ENCODE measurements at regions not wholly inside any gene's neighbourhood (a gene's known extent, or its start where the extent isn't known, plus 50 kb on each side); places are given as distances from the start of the nearest gene placed in this dataset.

DNA sequence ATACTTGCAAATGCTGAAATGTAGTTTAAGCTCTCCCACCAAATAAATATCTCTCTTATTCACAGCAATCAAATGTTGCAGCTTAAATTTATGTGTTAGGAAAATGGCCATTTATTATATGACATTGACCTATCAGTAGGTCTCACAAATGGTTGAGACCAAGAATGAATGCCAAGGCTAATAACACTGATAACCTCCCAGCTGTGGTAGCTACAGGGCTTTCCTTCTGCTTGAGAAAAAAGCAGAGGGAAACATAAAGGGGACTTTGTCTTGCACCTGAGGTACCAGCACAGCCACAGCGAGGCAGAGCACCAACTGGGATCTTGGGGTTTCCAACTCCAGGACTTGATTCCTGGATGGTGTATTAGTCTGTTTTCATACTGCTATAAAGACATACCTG, 73.1 kb upstream of the TTC14 start:
- TF ChIP-seq, protein P1, sequence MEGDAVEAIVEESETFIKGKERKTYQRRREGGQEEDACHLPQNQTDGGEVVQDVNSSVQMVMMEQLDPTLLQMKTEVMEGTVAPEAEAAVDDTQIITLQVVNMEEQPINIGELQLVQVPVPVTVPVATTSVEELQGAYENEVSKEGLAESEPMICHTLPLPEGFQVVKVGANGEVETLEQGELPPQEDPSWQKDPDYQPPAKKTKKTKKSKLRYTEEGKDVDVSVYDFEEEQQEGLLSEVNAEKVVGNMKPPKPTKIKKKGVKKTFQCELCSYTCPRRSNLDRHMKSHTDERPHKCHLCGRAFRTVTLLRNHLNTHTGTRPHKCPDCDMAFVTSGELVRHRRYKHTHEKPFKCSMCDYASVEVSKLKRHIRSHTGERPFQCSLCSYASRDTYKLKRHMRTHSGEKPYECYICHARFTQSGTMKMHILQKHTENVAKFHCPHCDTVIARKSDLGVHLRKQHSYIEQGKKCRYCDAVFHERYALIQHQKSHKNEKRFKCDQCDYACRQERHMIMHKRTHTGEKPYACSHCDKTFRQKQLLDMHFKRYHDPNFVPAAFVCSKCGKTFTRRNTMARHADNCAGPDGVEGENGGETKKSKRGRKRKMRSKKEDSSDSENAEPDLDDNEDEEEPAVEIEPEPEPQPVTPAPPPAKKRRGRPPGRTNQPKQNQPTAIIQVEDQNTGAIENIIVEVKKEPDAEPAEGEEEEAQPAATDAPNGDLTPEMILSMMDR (IDR thresholded peaks at IDR 0.05; ENCODE audit: insufficient read depth, low read depth, low read length), result no peak
- no peaks in the 10 kb centered on the region for H3K27me3 ChIP-seq (ENCODE audit: control insufficient read depth, insufficient read depth, low read length)
- H3K36me3 ChIP-seq (ENCODE audit: control insufficient read depth, insufficient read depth, low read length), result no peaks in the 10 kb centered on the region
- no peak overlapping the region for H3K4me3 ChIP-seq (ENCODE audit: low read depth, low read length)
- CTCF ChIA-PET, result no interaction called here
- POLR2A ChIA-PET, result no interaction called here
- no peak for DNase-seq (ENCODE audit: low read depth)

DNA sequence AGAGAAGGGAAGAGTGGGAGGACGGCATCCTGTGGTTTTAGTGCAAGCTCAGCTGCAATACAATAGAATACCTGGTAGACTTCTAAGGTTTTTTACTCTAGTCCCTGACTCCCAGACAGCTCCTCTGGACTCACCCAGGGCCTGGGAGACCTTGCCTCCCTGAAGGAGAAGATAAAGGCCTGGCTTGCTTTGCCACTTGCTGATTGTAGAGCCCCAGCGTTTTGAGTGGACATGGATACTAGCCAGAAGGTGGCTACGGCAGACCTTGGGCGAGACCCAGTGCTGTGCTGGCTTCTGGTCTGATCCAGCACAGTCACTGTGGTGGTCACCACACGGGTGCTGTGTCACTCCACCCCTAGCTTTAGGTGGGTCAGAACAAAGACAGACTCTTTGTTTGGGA, 72.2 kb upstream of the TTC14 start:
- no peak for DNase-seq (ENCODE audit: low read depth)
- Histone ChIP-seq H3K4me3 (ENCODE audit: low read depth, low read length) (no peak overlapping the region), H3K27me3 (ENCODE audit: control insufficient read depth, insufficient read depth, low read length) (no peaks in the 10 kb centered on the region), H3K36me3 (ENCODE audit: control insufficient read depth, insufficient read depth, low read length) (no peaks in the 10 kb centered on the region)
- CTCF ChIA-PET, result no interaction called here
- TF ChIP-seq, protein P1 (IDR thresholded peaks at IDR 0.05; ENCODE audit: insufficient read depth, low read depth, low read length), result no peak
- POLR2A ChIA-PET, result no interaction called here

DNA sequence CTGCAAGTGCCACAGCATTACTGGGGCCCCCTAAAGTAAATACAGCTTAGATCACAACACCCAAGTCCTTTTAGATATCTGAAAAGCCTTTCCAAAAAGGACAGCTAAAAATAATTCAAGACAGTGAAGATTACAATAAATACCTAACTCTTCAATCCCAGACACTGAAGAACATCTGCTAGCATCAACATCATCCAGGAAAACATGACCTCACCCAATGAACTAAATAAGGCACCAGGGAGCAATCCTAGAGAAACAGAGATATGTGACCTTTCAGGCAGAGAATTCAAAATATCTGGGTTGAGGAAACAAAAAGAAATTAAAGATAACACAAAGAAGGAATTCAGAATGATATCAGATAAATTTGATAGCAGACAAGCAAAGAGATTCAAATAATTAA, 71.7 kb upstream of the TTC14 start:
- TF ChIP-seq, protein P1 (IDR thresholded peaks at IDR 0.05; ENCODE audit: insufficient read depth, low read depth, low read length), result no peak
- Histone ChIP-seq H3K36me3 (ENCODE audit: control insufficient read depth, insufficient read depth, low read length) (no peaks in the 10 kb centered on the region), H3K27me3 (ENCODE audit: control insufficient read depth, insufficient read depth, low read length) (no peaks in the 10 kb centered on the region), H3K4me3 (ENCODE audit: low read depth, low read length) (no peak overlapping the region)
- ChIA-PET CTCF (no interaction called here), POLR2A (no interaction called here)
- no peak for DNase-seq (ENCODE audit: low read depth)

DNA sequence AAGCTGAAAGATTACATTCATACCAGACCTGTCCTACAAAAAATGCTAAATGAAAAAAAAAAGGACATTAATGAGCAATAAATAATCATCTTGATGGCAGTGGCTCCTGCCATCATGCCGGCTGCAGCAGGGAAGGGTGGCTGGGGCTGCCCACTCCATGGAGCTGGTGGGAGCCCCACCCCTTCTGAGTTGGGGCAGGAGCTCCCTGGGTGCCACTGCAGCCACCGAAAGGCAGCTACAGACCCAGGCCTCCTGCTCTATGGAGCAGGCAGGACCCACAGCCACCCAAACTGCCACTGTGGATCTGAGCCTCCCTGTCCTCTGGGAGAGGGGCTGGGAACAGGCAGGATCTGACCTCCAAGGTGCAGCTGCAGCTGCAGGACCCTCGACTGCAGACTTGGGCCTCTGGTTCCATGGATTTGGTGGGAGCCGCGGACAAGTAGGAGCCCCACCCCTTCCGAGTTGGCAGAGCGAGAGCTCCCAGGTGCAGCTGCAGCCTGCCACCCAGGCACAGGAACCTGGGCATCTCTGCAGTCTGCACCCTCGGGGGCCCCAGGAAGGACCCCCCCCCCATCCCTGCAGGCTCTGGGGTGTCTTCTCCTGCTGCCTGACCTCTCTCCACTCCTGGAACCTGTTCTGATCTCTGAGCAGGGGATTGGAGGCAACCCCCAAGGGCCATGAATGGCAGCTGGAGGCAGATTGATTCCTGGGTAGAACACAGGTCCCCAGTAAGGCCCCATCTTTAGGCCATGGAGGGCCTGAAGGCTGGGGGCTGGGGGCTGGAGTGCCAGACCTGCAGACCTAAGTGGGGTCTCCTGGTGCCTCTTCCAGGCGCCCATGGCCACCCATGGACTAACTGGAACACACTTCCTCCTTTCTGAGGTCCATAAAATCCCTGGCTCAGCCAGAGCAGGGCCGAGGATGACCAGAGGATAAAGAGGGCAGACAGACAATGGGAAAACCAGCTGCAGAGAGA, 70.4 kb upstream of the TTC14 start:
- ChIA-PET POLR2A (no interaction called here), CTCF (interaction anchor here (0.6 to 1.2 kb wide), 2 partner anchors 24 to 274 kb away, joined by 3 read pairs; no protein-coding TSS in a partner anchor)
- no peak overlapping the region for H3K4me3 ChIP-seq (ENCODE audit: low read depth, low read length)

DNA sequence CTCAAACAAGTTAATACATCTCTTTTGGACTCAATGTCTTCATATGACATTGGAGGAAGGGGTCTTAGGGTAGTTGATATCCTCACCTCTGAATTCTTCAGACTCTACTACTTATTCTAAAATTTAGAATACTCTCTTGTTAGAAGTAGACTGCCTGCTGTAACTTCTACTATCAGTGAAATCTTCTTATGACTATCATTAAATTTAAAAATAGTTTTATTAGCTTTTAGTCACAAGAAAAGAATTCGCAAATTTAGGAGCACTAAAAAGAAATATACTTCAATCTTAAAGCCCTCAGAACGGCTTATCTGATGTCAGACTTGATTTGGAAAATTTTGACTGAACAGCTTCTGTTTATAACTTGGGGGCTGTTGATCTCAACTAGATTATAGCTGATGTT, 67.1 kb upstream of the TTC14 start:
- no peak for DNase-seq (ENCODE audit: low read depth)
- no peaks in the 10 kb centered on the region for H3K27me3 ChIP-seq (ENCODE audit: control insufficient read depth, insufficient read depth, low read length)
- no peak overlapping the region for H3K4me3 ChIP-seq (ENCODE audit: low read depth, low read length)
- TF ChIP-seq, protein P1 (IDR thresholded peaks at IDR 0.05; ENCODE audit: insufficient read depth, low read depth, low read length), result no peak
- POLR2A ChIA-PET, result no interaction called here
- no peaks in the 10 kb centered on the region for H3K36me3 ChIP-seq (ENCODE audit: control insufficient read depth, insufficient read depth, low read length)
- CTCF ChIA-PET, result no interaction called here

More for the DNA sequence above, 70.4 kb upstream of the TTC14 start:
- DNase-seq (ENCODE audit: low read depth), result no peak
- TF ChIP-seq, protein P1 (IDR thresholded peaks at IDR 0.05; ENCODE audit: insufficient read depth, low read depth, low read length), result no peak
- Histone ChIP-seq H3K27me3 (ENCODE audit: control insufficient read depth, insufficient read depth, low read length) (no peaks in the 10 kb centered on the region), H3K36me3 (ENCODE audit: control insufficient read depth, insufficient read depth, low read length) (no peaks in the 10 kb centered on the region)

Data from BJ (cell line).